ENCODE measurements at regions not wholly inside any gene's neighbourhood (a gene's known extent, or its start where the extent isn't known, plus 50 kb on each side); places are given as distances from the start of the nearest gene placed in this dataset.

DNA sequence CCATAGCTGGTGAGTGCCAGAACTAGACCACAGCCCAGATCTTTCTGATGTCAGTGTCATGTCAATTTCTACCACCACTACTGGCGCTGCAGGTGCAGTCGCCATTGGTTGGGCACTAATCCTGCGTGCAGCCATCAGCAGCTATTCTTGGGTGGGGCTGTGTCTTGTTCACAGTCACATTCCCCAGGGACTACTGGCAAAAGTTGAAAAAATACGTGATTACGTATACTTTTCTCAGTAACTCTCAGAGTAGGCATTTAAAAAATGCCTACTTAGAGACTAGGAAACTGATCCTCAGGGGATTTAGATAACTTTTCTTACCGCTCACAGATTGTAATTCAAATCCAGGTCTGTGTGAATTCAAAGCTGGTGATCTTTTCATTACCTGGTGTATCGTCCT is 127.7 kb downstream of the ADAMTS15 start:
- no peak for TF ChIP-seq GATA3 (IDR thresholded peaks at IDR 0.05; ENCODE audit: low read depth, low read length)
- TF ChIP-seq GATA2 (IDR thresholded peaks at IDR 0.05; ENCODE audit: low read depth, low read length) = no peak

All from SH-SY5Y (cell line).